ENCODE measurements at regions not wholly inside any gene's neighbourhood (a gene's known extent, or its start where the extent isn't known, plus 50 kb on each side); places are given as distances from the start of the nearest gene placed in this dataset.

DNA sequence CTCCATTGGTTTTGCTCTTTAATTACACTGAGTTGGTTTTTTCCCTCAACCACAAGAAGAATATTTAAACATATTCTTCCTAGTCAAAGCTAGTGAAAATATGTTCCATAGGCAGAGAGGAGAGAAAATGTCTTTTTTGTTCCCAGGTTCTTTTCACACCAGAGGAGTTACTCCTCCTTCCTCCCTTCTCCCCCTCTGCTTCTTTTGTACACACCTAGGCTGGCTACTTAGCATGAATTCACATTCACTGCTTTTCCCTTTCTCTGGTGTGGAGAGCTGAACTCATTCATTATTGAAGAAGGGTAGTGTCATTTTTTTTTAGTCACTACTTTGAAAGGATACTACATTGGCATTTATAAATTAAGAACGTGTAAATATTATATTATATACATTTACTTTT lies 56.6 kb upstream of the UGP2 start:
- Histone ChIP-seq H3K4me3 (no peak overlapping the region), H3K9me3 (no peaks in the 10 kb centered on the region), H3K27ac (no peak overlapping the region), H3K4me2 (no peak overlapping the region), H3K4me1 (0 out of 3 replicates have a peak, but pooled peaks cover under 1% of the 10 kb centered on the region)
- DNase-seq (ENCODE audit: low read depth in 1 of 2, low spot score in 1 of 2) (no peak), ATAC-seq (no peak), FAIRE-seq (no peak)
- TF ChIP-seq POLR2A (IDR thresholded peaks at IDR 0.05; ENCODE audit: low read length) (no peak), RFX5 (IDR thresholded peaks at IDR 0.05) (no peak), FOXS1 (CRISPR knock-in tag; IDR thresholded peaks at IDR 0.05) (no peak), KDM1A (IDR thresholded peaks at IDR 0.05; ENCODE audit: low read depth) (no peak), FOSL2 (IDR thresholded peaks at IDR 0.05) (no peak), FOSL2 (CRISPR knock-in tag; IDR thresholded peaks at IDR 0.05) (no peak), RCOR1 (IDR thresholded peaks at IDR 0.05; ENCODE audit: low read depth, low read length) (no peak), JUN (IDR thresholded peaks at IDR 0.05) (no peak), ESRRA (IDR thresholded peaks at IDR 0.05; ENCODE audit: borderline replicate concordance, low read length) (no peak), ZFP36 (IDR thresholded peaks at IDR 0.05; ENCODE audit: borderline replicate concordance, partially characterized antibody) (no peak), TFCP2L1 (CRISPR knock-in tag; IDR thresholded peaks at IDR 0.05) (no peak), PHF8 (IDR thresholded peaks at IDR 0.05; ENCODE audit: borderline replicate concordance, low read depth) (no peak), HOXA7 (CRISPR knock-in tag; IDR thresholded peaks at IDR 0.05) (no peak), EHF (CRISPR knock-in tag; IDR thresholded peaks at IDR 0.05) (no peak)
- TF ChIP-seq, protein P1, sequence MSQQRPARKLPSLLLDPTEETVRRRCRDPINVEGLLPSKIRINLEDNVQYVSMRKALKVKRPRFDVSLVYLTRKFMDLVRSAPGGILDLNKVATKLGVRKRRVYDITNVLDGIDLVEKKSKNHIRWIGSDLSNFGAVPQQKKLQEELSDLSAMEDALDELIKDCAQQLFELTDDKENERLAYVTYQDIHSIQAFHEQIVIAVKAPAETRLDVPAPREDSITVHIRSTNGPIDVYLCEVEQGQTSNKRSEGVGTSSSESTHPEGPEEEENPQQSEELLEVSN (IDR thresholded peaks at IDR 0.05; ENCODE audit: borderline replicate concordance, low read depth), result no peak
- TF ChIP-seq, protein P2, sequence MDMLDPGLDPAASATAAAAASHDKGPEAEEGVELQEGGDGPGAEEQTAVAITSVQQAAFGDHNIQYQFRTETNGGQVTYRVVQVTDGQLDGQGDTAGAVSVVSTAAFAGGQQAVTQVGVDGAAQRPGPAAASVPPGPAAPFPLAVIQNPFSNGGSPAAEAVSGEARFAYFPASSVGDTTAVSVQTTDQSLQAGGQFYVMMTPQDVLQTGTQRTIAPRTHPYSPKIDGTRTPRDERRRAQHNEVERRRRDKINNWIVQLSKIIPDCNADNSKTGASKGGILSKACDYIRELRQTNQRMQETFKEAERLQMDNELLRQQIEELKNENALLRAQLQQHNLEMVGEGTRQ (IDR thresholded peaks at IDR 0.05), result no peak
- TF ChIP-seq, protein P3, sequence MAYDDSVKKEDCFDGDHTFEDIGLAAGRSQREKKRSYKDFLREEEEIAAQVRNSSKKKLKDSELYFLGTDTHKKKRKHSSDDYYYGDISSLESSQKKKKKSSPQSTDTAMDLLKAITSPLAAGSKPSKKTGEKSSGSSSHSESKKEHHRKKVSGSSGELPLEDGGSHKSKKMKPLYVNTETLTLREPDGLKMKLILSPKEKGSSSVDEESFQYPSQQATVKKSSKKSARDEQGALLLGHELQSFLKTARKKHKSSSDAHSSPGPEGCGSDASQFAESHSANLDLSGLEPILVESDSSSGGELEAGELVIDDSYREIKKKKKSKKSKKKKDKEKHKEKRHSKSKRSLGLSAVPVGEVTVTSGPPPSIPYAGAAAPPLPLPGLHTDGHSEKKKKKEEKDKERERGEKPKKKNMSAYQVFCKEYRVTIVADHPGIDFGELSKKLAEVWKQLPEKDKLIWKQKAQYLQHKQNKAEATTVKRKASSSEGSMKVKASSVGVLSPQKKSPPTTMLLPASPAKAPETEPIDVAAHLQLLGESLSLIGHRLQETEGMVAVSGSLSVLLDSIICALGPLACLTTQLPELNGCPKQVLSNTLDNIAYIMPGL (CRISPR knock-in tag; IDR thresholded peaks at IDR 0.05; ENCODE audit: borderline replicate concordance), result no peak
- WGBS (ENCODE audit: missing lambda C conversion rate), result 60% methylated on average over 1 of the region's 1 CpG
- ChIA-PET CTCF (interaction anchor here (2.3 kb wide), 1 partner anchor 86 kb away, joined by 10 read pairs; no protein-coding TSS in a partner anchor), POLR2A (interaction anchor here (1.0 kb wide), 1 partner anchor 57 kb away, joined by 3 read pairs; the partner anchor contains the start of gene UGP2)

DNA sequence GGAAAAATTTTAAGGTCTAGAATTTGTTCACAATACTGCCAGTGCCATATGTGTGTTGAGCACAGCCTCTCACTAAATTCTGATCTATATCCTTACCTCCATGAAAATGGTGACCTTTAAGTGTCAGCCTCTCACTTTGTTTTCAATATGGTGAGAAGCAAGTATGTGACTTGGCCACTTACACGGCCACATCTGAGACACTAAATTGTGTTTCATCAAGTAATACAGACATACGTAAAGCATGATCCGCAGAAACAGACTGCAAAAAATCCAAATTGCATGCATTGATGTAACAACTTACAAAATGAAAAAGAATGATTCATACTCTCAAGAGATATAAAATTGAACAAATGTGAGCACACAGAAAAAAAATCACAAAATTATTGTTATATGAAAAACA lies 55.2 kb upstream of the UGP2 start:
- H3K9me3 ChIP-seq, result no peaks in the 10 kb centered on the region
- no peak for ATAC-seq
- no peak overlapping the region for H3K27ac ChIP-seq
- ChIA-PET CTCF (interaction anchor here (2.3 kb wide), 1 partner anchor 87 kb away, joined by 10 read pairs; no protein-coding TSS in a partner anchor), POLR2A (no interaction called here)
- H3K4me2 ChIP-seq, result no peak overlapping the region
- no peak for DNase-seq (ENCODE audit: low read depth in 1 of 2, low spot score in 1 of 2)
- peaks cover 14% of the 10 kb centered on the region; the same call in 2 of the 3 replicates for H3K4me1 ChIP-seq
- WGBS (ENCODE audit: missing lambda C conversion rate), result 93% methylated on average over 3 of the region's 3 CpGs
- H3K4me3 ChIP-seq, result no peak overlapping the region
- FAIRE-seq, result no peak
- TF ChIP-seq, protein P4, sequence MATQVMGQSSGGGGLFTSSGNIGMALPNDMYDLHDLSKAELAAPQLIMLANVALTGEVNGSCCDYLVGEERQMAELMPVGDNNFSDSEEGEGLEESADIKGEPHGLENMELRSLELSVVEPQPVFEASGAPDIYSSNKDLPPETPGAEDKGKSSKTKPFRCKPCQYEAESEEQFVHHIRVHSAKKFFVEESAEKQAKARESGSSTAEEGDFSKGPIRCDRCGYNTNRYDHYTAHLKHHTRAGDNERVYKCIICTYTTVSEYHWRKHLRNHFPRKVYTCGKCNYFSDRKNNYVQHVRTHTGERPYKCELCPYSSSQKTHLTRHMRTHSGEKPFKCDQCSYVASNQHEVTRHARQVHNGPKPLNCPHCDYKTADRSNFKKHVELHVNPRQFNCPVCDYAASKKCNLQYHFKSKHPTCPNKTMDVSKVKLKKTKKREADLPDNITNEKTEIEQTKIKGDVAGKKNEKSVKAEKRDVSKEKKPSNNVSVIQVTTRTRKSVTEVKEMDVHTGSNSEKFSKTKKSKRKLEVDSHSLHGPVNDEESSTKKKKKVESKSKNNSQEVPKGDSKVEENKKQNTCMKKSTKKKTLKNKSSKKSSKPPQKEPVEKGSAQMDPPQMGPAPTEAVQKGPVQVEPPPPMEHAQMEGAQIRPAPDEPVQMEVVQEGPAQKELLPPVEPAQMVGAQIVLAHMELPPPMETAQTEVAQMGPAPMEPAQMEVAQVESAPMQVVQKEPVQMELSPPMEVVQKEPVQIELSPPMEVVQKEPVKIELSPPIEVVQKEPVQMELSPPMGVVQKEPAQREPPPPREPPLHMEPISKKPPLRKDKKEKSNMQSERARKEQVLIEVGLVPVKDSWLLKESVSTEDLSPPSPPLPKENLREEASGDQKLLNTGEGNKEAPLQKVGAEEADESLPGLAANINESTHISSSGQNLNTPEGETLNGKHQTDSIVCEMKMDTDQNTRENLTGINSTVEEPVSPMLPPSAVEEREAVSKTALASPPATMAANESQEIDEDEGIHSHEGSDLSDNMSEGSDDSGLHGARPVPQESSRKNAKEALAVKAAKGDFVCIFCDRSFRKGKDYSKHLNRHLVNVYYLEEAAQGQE (IDR thresholded peaks at IDR 0.05), result no peak
- TF ChIP-seq CBX8 (IDR thresholded peaks at IDR 0.05) (no peak), ESRRA (IDR thresholded peaks at IDR 0.05; ENCODE audit: borderline replicate concordance, low read length) (no peak), RARB (CRISPR knock-in tag; IDR thresholded peaks at IDR 0.05) (no peak), CHD2 (IDR thresholded peaks at IDR 0.05; ENCODE audit: low read length, partially characterized antibody) (no peak), NFE2L2 (conservative IDR thresholded peaks at IDR 0.05; ENCODE audit: low read length) (no peak), RNF2 (IDR thresholded peaks at IDR 0.05; ENCODE audit: borderline replicate concordance, low read depth) (no peak), ZC3H11A (IDR thresholded peaks at IDR 0.05) (no peak), HOXB5 (CRISPR knock-in tag; IDR thresholded peaks at IDR 0.05) (no peak)
- TF ChIP-seq, protein P5, sequence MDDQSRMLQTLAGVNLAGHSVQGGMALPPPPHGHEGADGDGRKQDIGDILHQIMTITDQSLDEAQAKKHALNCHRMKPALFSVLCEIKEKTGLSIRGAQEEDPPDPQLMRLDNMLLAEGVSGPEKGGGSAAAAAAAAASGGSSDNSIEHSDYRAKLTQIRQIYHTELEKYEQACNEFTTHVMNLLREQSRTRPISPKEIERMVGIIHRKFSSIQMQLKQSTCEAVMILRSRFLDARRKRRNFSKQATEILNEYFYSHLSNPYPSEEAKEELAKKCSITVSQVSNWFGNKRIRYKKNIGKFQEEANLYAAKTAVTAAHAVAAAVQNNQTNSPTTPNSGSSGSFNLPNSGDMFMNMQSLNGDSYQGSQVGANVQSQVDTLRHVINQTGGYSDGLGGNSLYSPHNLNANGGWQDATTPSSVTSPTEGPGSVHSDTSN (IDR thresholded peaks at IDR 0.05), result no peak
- TF ChIP-seq, protein P6, sequence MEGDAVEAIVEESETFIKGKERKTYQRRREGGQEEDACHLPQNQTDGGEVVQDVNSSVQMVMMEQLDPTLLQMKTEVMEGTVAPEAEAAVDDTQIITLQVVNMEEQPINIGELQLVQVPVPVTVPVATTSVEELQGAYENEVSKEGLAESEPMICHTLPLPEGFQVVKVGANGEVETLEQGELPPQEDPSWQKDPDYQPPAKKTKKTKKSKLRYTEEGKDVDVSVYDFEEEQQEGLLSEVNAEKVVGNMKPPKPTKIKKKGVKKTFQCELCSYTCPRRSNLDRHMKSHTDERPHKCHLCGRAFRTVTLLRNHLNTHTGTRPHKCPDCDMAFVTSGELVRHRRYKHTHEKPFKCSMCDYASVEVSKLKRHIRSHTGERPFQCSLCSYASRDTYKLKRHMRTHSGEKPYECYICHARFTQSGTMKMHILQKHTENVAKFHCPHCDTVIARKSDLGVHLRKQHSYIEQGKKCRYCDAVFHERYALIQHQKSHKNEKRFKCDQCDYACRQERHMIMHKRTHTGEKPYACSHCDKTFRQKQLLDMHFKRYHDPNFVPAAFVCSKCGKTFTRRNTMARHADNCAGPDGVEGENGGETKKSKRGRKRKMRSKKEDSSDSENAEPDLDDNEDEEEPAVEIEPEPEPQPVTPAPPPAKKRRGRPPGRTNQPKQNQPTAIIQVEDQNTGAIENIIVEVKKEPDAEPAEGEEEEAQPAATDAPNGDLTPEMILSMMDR (IDR thresholded peaks at IDR 0.05), result no peak
- TF ChIP-seq, protein P7, sequence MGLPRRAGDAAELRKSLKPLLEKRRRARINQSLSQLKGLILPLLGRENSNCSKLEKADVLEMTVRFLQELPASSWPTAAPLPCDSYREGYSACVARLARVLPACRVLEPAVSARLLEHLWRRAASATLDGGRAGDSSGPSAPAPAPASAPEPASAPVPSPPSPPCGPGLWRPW (IDR thresholded peaks at IDR 0.05), result no peak
- TF ChIP-seq, protein P2 (IDR thresholded peaks at IDR 0.05), result no peak
